A673 (cell line): ENCODE measurements at regions not wholly inside any gene's neighbourhood (a gene's known extent, or its start where the extent isn't known, plus 50 kb on each side); places are given as distances from the start of the nearest gene placed in this dataset.

ENCODE experiments used
- EZH2 ChIP-seq: fragments of 200-600 bp; sonication (generic); IDR thresholded peaks from 2 replicates; pipeline ENCODE4 v1.6.1; 2017; ENCODE audit warnings: borderline replicate concordance, low read depth, mild to moderate bottlenecking, mixed read lengths, antibody characterized with exemption, low read length; ENCODE audit not compliant: poor library complexity, severe bottlenecking
- TF ChIP-seq, protein P1 (sequence below): fragments of 300-800, 200-600 bp; sonication (generic); conservative IDR thresholded peaks from 2 replicates; pipeline ENCODE4 v1.5.1; 2017; ENCODE audit warnings: low read depth, mild to moderate bottlenecking, antibody characterized with exemption, low read length, moderate library complexity, mixed read lengths

DNA sequence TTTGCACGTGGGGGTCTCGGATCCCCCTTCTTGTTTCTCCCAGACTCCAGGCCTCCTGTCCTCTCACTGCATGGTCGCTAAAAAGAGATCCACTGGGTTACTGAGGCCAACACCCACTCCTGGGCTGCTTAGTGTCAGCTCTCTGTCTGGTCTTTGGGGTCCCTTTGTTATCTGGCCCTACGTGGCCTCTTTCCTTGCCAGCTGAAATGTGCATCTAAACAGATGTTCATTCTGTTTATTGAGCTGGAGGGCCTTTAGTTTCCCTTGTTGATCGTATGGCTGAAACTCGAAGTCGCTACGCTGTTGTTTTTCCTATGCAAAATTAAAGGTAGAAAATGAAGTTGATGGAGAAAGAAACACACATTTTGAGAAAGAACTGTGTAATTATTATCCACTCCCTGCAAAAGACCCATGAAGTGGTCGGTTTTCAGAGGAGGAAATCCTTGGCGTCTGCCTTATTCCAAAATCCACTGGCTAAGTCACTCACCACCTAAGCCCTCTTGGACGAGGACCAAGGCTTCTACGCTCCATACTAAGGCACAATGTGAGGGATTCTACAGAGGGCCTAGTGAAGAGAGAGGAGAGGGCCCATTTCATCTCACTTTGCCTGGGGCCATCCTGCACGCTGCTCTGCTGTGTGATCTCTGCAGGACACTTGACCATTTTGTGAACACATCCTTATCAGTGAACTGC, 105.3 kb downstream of the GLI2 start:
- TF ChIP-seq, protein P1, sequence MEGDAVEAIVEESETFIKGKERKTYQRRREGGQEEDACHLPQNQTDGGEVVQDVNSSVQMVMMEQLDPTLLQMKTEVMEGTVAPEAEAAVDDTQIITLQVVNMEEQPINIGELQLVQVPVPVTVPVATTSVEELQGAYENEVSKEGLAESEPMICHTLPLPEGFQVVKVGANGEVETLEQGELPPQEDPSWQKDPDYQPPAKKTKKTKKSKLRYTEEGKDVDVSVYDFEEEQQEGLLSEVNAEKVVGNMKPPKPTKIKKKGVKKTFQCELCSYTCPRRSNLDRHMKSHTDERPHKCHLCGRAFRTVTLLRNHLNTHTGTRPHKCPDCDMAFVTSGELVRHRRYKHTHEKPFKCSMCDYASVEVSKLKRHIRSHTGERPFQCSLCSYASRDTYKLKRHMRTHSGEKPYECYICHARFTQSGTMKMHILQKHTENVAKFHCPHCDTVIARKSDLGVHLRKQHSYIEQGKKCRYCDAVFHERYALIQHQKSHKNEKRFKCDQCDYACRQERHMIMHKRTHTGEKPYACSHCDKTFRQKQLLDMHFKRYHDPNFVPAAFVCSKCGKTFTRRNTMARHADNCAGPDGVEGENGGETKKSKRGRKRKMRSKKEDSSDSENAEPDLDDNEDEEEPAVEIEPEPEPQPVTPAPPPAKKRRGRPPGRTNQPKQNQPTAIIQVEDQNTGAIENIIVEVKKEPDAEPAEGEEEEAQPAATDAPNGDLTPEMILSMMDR = no peak
- no peak for TF ChIP-seq EZH2
